A673 (cell line): ENCODE measurements at regions not wholly inside any gene's neighbourhood (a gene's known extent, or its start where the extent isn't known, plus 50 kb on each side); places are given as distances from the start of the nearest gene placed in this dataset.

Experiments
- BruUV-seq: library from RNA; stranded (reverse); fragments of 400-500 nt; replicated peaks from 2 replicates; lab custom pipeline; 2021; lab: Mats Ljungman, UMichigan
- CTCF ChIA-PET: fragments of 300-600 bp; sonication (Branson Sonifier 250); formaldehyde crosslinking; loops from one replicate; lab custom pipeline; 2022; ENCODE audit warnings: antibody characterized with exemption; lab: Charles Lee
- POLR2A ChIA-PET: fragments of 300-600 bp; sonication (Branson Sonifier 250); formaldehyde crosslinking; loops from one replicate; lab custom pipeline; 2022; ENCODE audit warnings: antibody characterized with exemption; ENCODE audit not compliant: low non-redundant PET; lab: Charles Lee
- DNase-seq: peaks from one replicate; pipeline ENCODE4 v3.0.0-alpha.2; 2015; ENCODE audit warnings: low spot score
- H3K27ac ChIP-seq: fragments of 200-600 bp; sonication (generic); 2 replicates; pipeline ENCODE4 v1.5.1; 2016; ENCODE audit warnings: mixed run types, low read depth, mild to moderate bottlenecking, mixed read lengths, antibody characterized with exemption, low read length; ENCODE audit not compliant: poor library complexity, severe bottlenecking
- H3K27me3 ChIP-seq: fragments of 200-600 bp; sonication (generic); replicated peaks from 2 replicates; pipeline ENCODE4 v1.6.1; 2017; ENCODE audit warnings: mixed run types, low read depth, mild to moderate bottlenecking, mixed read lengths, antibody characterized with exemption, low read length; ENCODE audit not compliant: insufficient read depth, poor library complexity
- H3K36me3 ChIP-seq: fragments of 200-600 bp; sonication (generic); 2 replicates; pipeline ENCODE4 v1.6.1; 2016; ENCODE audit warnings: mixed run types, mild to moderate bottlenecking, mixed read lengths, antibody characterized with exemption, low read length; ENCODE audit not compliant: insufficient read depth, poor library complexity, severe bottlenecking
- H3K4me1 ChIP-seq: fragments of 200-600 bp; sonication (generic); 2 replicates; pipeline ENCODE4 v1.6.1; 2017; ENCODE audit warnings: mixed run types, mild to moderate bottlenecking, mixed read lengths, antibody characterized with exemption, low read length; ENCODE audit not compliant: insufficient read depth, poor library complexity, severe bottlenecking
- H3K4me3 ChIP-seq: fragments of 200-600 bp; sonication (generic); 2 replicates; pipeline ENCODE4 v1.5.1; 2016; ENCODE audit warnings: low read depth, mixed run types, mild to moderate bottlenecking, mixed read lengths, low read length; ENCODE audit not compliant: poor library complexity, severe bottlenecking
- H3K9me3 ChIP-seq: fragments of 200-600 bp; sonication (generic); 2 replicates; pipeline ENCODE4 v1.6.1; 2016; ENCODE audit warnings: mixed run types, low read depth, mild to moderate bottlenecking, mixed read lengths, antibody characterized with exemption, low read length; ENCODE audit not compliant: poor library complexity, severe bottlenecking
- CTCF ChIP-seq: fragments of 300-800, 200-600 bp; sonication (generic); conservative IDR thresholded peaks from 2 replicates; pipeline ENCODE4 v1.5.1; 2017; ENCODE audit warnings: low read depth, mild to moderate bottlenecking, antibody characterized with exemption, low read length, moderate library complexity, mixed read lengths
- EZH2 ChIP-seq: fragments of 200-600 bp; sonication (generic); IDR thresholded peaks from 2 replicates; pipeline ENCODE4 v1.6.1; 2017; ENCODE audit warnings: borderline replicate concordance, low read depth, mild to moderate bottlenecking, mixed read lengths, antibody characterized with exemption, low read length; ENCODE audit not compliant: poor library complexity, severe bottlenecking
- intact Hi-C: fragments of 100-400 bp; cut with micrococcal nuclease; formaldehyde crosslinking; loops from one replicate; pipeline ENCODE4 v1.10.0; 2022; ENCODE audit not compliant: unreplicated experiment

- ChIA-PET CTCF (no interaction called here), POLR2A (no interaction called here)
These were observed 173.1 kb downstream of the FOXA2 start for GRCh38 chr20:22411286-22411626.

GRCh38 chr20:22410556-22411130, 173.7 kb downstream of the FOXA2 start:
- TF ChIP-seq CTCF (no peak), EZH2 (no peak)
- ChIA-PET CTCF (no interaction called here), POLR2A (no interaction called here)
- no peak overlapping the region for H3K27ac ChIP-seq
- H3K4me1 ChIP-seq, result no peaks in the 10 kb centered on the region
- no peaks in the 10 kb centered on the region for H3K9me3 ChIP-seq
- H3K36me3 ChIP-seq, result no peaks in the 10 kb centered on the region
- no peak overlapping the region for H3K4me3 ChIP-seq
- BruUV-seq, result no TSS peak
- intact Hi-C loops, result no loop called here
- H3K27me3 ChIP-seq, result peaks cover 5% of the 10 kb centered on the region
- no peak for DNase-seq

More at GRCh38 chr20:22411286-22411626, 173.1 kb downstream of the FOXA2 start:
- H3K36me3 ChIP-seq, result no peaks in the 10 kb centered on the region
- H3K9me3 ChIP-seq, result no peaks in the 10 kb centered on the region
- intact Hi-C loops, result no loop called here
- DNase-seq, result no peak
- no peak overlapping the region for H3K27ac ChIP-seq
- peaks cover 4% of the 10 kb centered on the region for H3K27me3 ChIP-seq
- BruUV-seq, result no TSS peak
- H3K4me1 ChIP-seq, result no peaks in the 10 kb centered on the region
- TF ChIP-seq CTCF (no peak), EZH2 (no peak)
- no peak overlapping the region for H3K4me3 ChIP-seq

- no peak for DNase-seq
- peaks cover 24% of the 10 kb centered on the region for H3K27me3 ChIP-seq
- no peak overlapping the region for H3K4me3 ChIP-seq
- H3K27ac ChIP-seq, result no peak overlapping the region
- CTCF ChIA-PET, result no interaction called here
- POLR2A ChIA-PET, result no interaction called here
- H3K9me3 ChIP-seq, result no peaks in the 10 kb centered on the region
- intact Hi-C loops, result no loop called here
- TF ChIP-seq EZH2 (no peak), CTCF (no peak)
- BruUV-seq, result no TSS peak
- H3K36me3 ChIP-seq, result no peaks in the 10 kb centered on the region
- H3K4me1 ChIP-seq, result no peaks in the 10 kb centered on the region
These were observed 175.6 kb downstream of the FOXA2 start for GRCh38 chr20:22408521-22409402.
